HUES48 (cell line): ENCODE measurements at regions not wholly inside any gene's neighbourhood (a gene's known extent, or its start where the extent isn't known, plus 50 kb on each side); places are given as distances from the start of the nearest gene placed in this dataset.

ENCODE experiments used
- H3K27ac ChIP-seq: one replicate; pipeline ENCODE4 v1.7.0; 2013; ENCODE audit warnings: low read depth, low read length, inconsistent platforms
- H3K27me3 ChIP-seq: 2 replicates; pipeline ENCODE4 v1.6.1; 2013; ENCODE audit warnings: mild to moderate bottlenecking, low read length; ENCODE audit not compliant: control insufficient read depth, insufficient read depth
- H3K36me3 ChIP-seq: 2 replicates; pipeline ENCODE4 v1.6.1; 2013; ENCODE audit warnings: low read length; ENCODE audit not compliant: control insufficient read depth, insufficient read depth
- H3K4me1 ChIP-seq: 2 replicates; pipeline ENCODE4 v1.6.1; 2013; ENCODE audit warnings: mild to moderate bottlenecking, low read length; ENCODE audit not compliant: control insufficient read depth, insufficient read depth
- H3K4me3 ChIP-seq: 2 replicates; pipeline ENCODE4 v1.5.1; 2013; ENCODE audit warnings: mild to moderate bottlenecking, low read depth, low read length
- H3K9ac ChIP-seq: 2 replicates; pipeline ENCODE4 v1.6.1; 2013; ENCODE audit warnings: mild to moderate bottlenecking, low read depth, low read length, moderate library complexity
- H3K9me3 ChIP-seq: 2 replicates; pipeline ENCODE4 v1.6.1; 2013; ENCODE audit warnings: low read length; ENCODE audit not compliant: control insufficient read depth, insufficient read depth

- no peak overlapping the region for H3K27ac ChIP-seq
These were observed 332.9 kb downstream of the NUAK1 start for GRCh38 chr12:105805730-105806399.

GRCh38 chr12:105806400-105806770 lies 332.4 kb downstream of the NUAK1 start:
- Histone ChIP-seq H3K27me3 (no peaks in the 10 kb centered on the region), H3K4me1 (no peaks in the 10 kb centered on the region)

More at GRCh38 chr12:105805730-105806399, 332.9 kb downstream of the NUAK1 start:
- Histone ChIP-seq H3K36me3 (no peaks in the 10 kb centered on the region), H3K27me3 (no peaks in the 10 kb centered on the region), H3K9ac (no peak overlapping the region), H3K9me3 (no peaks in the 10 kb centered on the region), H3K4me3 (no peak overlapping the region), H3K4me1 (no peaks in the 10 kb centered on the region)

GRCh38 chr12:105812366-105812765 lies 326.4 kb downstream of the NUAK1 start:
- no peak overlapping the region for H3K9ac ChIP-seq
- H3K9me3 ChIP-seq = no peaks in the 10 kb centered on the region
- no peak overlapping the region for H3K4me3 ChIP-seq
- no peaks in the 10 kb centered on the region for H3K27me3 ChIP-seq
- H3K27ac ChIP-seq = no peak overlapping the region
- H3K36me3 ChIP-seq = no peaks in the 10 kb centered on the region
- H3K4me1 ChIP-seq = no peaks in the 10 kb centered on the region

More at GRCh38 chr12:105806400-105806770, 332.4 kb downstream of the NUAK1 start:
- H3K4me3 ChIP-seq = no peak overlapping the region
- H3K9me3 ChIP-seq = no peaks in the 10 kb centered on the region
- no peaks in the 10 kb centered on the region for H3K36me3 ChIP-seq
- H3K27ac ChIP-seq = no peak overlapping the region
- no peak overlapping the region for H3K9ac ChIP-seq

DNA sequence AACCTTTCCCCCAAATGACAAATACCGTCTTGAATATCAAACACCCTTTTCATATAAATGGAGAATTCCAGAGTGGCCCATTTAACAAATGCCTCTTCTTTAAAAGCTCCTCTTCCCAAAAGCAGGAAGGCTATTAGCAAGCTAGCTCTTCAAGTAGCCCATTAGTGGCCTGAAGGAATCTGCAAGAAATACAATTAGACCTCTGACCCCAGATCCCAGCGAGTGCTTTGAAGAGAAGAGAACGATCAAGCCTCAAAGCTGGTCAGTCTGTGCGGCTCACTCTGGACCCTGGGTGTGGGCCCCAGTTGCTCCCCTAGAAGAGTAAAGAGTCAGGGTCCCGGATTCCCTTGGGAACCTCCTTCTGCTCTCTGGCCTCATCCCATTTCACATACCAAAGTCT lies 325.6 kb downstream of the NUAK1 start:
- H3K9ac ChIP-seq = no peak overlapping the region
- no peak overlapping the region for H3K27ac ChIP-seq
- no peaks in the 10 kb centered on the region for H3K4me1 ChIP-seq
- H3K36me3 ChIP-seq = no peaks in the 10 kb centered on the region
- no peaks in the 10 kb centered on the region for H3K9me3 ChIP-seq
- no peak overlapping the region for H3K4me3 ChIP-seq
- no peaks in the 10 kb centered on the region for H3K27me3 ChIP-seq

DNA sequence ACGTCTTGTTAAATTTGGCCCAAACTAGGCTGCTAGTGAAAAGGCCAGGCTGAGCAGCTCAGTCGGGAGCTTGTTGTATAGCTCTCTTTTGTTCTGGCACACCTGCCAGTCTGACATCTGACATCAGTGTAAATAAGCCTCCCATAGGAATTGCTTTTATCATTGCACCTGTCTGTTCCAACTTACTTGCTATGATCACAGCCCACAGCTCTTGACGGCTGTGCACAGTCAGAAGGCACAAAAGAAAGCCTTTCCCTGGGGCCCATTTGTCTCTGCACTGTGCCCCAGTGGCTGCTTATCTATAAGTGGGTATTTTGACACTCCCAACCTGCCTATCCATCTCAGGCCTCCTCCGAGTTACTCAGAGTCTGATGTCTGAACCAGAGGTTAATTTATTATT lies 324.5 kb downstream of the NUAK1 start:
- Histone ChIP-seq H3K27me3 (no peaks in the 10 kb centered on the region), H3K4me3 (no peak overlapping the region), H3K9ac (no peak overlapping the region), H3K4me1 (no peaks in the 10 kb centered on the region), H3K36me3 (no peaks in the 10 kb centered on the region), H3K9me3 (no peaks in the 10 kb centered on the region), H3K27ac (no peak overlapping the region)

- Histone ChIP-seq H3K4me3 (no peak overlapping the region), H3K4me1 (peaks cover 13% of the 10 kb centered on the region), H3K27ac (no peak overlapping the region), H3K36me3 (no peaks in the 10 kb centered on the region), H3K27me3 (no peaks in the 10 kb centered on the region), H3K9me3 (no peaks in the 10 kb centered on the region), H3K9ac (no peak overlapping the region)
These were observed 319.2 kb downstream of the NUAK1 start for GRCh38 chr12:105819549-105819948.

GRCh38 chr12:105820429-105821125 lies 318.2 kb downstream of the NUAK1 start:
- Histone ChIP-seq H3K4me3 (no peak overlapping the region), H3K27me3 (no peaks in the 10 kb centered on the region), H3K4me1 (peaks cover 13% of the 10 kb centered on the region), H3K27ac (no peak overlapping the region), H3K36me3 (no peaks in the 10 kb centered on the region), H3K9me3 (no peaks in the 10 kb centered on the region), H3K9ac (no peak overlapping the region)

DNA sequence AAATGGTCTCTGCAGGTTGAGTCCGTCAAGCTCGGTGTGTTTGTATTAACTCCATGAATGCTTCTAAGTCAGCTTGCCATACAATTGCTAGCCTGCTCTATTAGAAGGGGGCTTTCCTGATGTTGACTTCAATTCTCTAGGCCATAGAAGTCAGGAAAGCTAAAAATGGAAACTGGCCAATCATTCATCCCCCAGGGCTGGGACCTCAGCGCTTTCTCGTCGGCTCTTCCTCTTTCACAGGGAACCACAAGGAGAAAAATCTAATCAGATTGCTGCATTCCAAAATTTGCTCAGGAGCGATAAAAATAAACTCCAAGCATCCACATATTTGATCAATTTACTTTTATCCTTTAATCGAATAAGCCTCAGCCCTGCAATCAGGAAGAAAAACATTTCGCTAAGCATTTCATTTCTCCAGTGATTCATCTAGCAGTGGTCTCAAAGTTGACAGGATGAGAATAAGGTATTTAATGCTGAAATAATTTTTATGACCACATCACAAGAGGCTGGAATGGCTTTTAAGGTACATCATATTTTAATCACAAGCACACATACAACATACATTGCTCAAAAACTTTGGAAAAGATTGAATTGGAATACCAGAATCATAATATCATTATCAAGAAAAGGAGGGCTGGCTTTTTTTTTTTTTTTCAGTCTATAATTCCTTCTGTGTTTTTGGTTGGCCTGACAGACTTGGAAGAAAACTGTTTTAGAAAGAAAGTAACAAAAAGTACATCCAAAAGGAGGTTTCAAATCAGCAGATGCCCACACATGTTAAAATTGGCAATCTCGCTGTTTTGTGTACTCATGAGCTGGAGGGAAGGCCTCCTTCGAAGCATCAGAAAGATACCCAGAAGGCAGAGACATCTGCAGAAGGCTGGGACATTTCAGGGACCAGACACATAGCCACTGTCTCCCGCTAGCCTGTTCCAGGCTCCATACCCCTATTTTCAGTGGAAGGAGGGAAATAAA lies 316.3 kb downstream of the NUAK1 start:
- H3K27ac ChIP-seq = no peak overlapping the region
- no peaks in the 10 kb centered on the region for H3K9me3 ChIP-seq
- H3K4me1 ChIP-seq = peaks cover 13% of the 10 kb centered on the region
- H3K36me3 ChIP-seq = no peaks in the 10 kb centered on the region
- H3K4me3 ChIP-seq = no peak overlapping the region
- no peaks in the 10 kb centered on the region for H3K27me3 ChIP-seq
- no peak overlapping the region for H3K9ac ChIP-seq

DNA sequence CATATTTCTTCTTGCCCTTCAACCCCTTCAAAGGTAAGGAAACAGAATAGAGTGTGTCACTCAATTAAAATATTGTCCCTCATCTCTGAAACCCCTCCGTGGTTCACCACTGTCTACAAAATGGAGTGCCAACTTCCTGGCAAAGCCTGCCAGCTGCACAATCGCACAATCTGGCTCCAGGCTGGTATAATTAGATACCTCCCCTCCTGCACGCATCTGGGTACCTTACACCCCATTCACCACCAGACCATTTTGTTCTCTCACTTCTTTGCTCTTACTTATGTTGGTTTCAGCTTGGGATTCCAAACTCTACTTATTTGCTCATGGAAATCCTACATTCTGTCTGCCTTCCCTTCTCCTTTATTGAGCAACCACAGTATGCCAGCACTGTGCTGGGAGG lies 314.9 kb downstream of the NUAK1 start:
- peaks cover 13% of the 10 kb centered on the region for H3K4me1 ChIP-seq
- H3K36me3 ChIP-seq = no peaks in the 10 kb centered on the region
- H3K4me3 ChIP-seq = no peak overlapping the region
- H3K9me3 ChIP-seq = no peaks in the 10 kb centered on the region
- no peaks in the 10 kb centered on the region for H3K27me3 ChIP-seq
- no peak overlapping the region for H3K9ac ChIP-seq
- no peak overlapping the region for H3K27ac ChIP-seq

DNA sequence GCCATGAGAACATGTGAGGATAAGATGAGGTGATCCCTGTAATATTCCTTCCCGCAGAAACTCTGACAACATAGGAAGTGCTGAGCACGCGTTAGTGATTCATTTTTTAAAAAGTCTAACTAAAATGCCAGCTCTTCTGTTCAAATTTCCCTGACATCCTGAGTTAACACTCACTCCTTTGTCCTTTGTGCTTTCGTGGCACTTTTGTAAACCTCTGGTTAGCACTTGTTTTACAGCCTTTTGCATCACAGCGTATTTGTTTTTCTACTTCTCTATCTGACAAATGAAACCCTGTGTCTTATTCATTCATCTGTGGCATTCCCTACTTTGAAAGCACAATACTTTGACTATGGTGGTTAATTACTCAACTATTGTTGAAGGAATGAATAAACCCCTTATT lies 313.6 kb downstream of the NUAK1 start:
- H3K27ac ChIP-seq = no peak overlapping the region
- no peaks in the 10 kb centered on the region for H3K36me3 ChIP-seq
- H3K27me3 ChIP-seq = no peaks in the 10 kb centered on the region
- H3K4me1 ChIP-seq = peaks cover 13% of the 10 kb centered on the region
- no peak overlapping the region for H3K4me3 ChIP-seq
- no peak overlapping the region for H3K9ac ChIP-seq
- no peaks in the 10 kb centered on the region for H3K9me3 ChIP-seq

GRCh38 chr12:105831372-105831771 lies 307.4 kb downstream of the NUAK1 start:
- Histone ChIP-seq H3K36me3 (no peaks in the 10 kb centered on the region), H3K27ac (no peak overlapping the region), H3K27me3 (no peaks in the 10 kb centered on the region), H3K9ac (no peak overlapping the region), H3K9me3 (no peaks in the 10 kb centered on the region), H3K4me1 (no peaks in the 10 kb centered on the region), H3K4me3 (no peak overlapping the region)
